HG03095 (cell line): ENCODE measurements at regions not wholly inside any gene's neighbourhood (a gene's known extent, or its start where the extent isn't known, plus 50 kb on each side); places are given as distances from the start of the nearest gene placed in this dataset.
"Not testable (repeated sequence)": the region's sequence is repeated elsewhere in the genome, so short reads cannot be mapped to it uniquely, and the experiment has no call there.

Experiments
- ATAC-seq: cut with Tn5 transposase; IDR thresholded peaks from one replicate; pipeline ENCODE4 v1.9.1; 2021; ENCODE audit warnings: moderate library complexity; ENCODE audit not compliant: unreplicated experiment

DNA sequence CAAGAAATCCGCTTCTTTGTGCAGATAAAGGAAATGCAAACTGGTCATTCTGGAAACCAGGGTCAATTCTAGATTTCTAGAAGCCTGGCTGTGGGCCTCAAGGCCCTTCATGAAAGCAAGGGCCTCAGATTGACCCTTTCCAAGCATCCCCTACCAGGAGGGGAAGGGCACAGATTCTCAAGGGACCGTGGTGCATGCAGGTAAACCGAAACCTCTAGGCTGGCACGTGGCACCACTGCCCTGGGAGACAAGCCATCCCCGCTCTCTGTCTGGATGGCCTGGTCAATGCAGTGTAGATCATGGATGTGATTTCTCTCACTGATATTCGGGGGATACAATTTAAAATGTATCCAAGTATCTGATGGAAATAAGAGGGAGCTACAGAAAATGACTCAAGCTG lies 69.4 kb downstream of the TOMM20 start:
- ATAC-seq, result no peak

DNA sequence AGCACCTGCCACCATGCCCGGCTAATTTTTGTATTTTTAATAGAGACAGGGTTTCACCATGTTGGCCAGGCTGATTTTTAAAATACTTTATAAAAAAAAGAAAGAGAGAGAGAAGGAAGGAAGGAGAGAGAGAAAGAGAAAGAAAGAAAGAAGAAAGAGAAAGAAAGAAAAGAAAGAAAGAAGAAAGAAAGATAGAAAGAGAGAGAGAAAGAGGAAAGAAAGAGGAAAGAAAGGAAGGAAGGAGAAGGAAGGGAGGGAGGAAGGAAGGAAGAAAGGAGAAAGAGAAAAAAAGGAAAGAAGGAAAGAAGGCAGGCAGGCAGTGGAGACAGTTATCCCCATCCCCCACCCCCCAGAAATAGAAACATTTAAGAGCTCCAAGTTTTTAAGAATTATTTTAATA lies 69.9 kb downstream of the TOMM20 start:
- no peak for ATAC-seq

DNA sequence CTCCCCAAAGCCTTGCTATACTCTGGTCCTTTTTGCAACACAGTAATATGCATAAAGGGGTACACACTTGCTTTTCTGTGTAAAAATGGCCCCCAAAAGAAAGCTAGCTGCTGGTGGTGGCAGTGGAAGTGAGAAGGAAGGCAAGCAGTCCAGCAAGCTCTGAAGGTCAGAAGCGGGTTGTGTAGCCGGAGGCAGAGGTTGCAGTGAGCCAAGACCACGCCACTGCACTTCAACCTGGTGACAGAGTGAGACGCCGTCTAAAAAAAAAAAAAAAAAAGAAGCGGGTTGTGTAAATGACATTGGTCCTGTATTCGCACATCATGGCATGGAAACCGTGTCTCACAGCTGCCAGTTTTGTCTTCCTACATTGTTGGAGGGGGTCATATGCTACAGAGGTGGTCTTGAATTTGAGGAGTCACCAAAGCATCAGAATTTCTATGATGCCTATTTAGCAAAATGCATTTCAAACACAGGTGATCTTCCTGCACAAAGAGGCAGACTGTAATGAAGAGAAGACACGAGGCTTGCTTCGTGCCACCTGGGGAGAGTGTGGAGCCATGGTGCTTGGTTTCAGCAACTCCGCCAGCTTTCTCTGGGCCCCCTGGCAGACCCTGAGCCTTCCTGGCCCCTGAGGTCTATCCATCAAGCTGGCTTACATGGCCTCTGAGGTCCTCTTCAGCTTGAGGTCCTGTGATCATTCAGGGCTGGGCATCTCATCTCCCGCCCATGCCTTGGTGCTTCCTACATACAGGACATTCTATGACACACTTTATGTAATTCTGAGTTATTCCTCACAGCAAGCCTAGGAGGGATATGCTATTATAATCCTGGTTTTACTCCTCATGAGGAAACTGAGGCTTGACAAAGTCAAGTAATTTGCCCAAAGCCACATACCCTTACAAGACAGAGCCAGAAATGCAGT lies 71.0 kb downstream of the TOMM20 start:
- no peak for ATAC-seq

DNA sequence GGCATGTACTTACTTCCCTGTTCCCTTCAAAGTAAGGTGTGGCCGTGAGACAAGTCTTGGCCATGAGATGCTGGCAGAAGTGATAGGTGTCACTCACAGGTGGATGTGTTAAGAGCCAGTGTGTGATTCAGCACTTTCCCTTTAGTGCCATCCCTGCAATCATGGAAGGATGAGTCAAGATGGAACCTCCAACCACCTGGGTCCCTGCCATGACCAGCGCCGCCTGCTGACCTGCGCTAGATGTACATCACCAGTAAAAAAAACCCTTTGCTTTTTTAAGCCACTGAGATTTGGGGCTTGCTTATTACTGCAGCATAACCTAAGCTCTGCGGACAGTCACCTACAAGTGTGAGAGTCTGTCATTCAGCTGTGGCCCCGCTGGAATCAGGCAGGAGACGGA lies 71.7 kb downstream of the TOMM20 start:
- ATAC-seq, result no peak

DNA sequence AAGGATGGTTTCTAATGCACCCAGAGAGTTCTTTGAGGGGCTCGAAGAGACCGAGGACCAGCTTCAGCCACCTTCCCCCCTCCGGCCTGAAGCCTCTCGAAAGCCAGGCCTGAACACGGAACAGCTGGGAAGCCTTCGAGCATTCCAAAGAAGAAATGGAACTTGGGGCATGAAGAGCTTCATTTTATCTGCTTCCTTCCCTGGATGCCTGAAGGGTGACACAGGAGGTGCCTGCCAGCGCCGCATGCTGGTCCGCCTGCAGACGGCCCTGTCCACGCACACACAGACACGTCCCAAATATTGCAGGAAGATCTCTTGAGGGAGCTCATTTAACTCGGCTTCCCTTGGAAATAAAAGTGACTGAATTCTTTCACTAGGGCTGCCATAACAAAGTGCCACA lies 73.7 kb downstream of the TOMM20 start:
- ATAC-seq, result no peak

DNA sequence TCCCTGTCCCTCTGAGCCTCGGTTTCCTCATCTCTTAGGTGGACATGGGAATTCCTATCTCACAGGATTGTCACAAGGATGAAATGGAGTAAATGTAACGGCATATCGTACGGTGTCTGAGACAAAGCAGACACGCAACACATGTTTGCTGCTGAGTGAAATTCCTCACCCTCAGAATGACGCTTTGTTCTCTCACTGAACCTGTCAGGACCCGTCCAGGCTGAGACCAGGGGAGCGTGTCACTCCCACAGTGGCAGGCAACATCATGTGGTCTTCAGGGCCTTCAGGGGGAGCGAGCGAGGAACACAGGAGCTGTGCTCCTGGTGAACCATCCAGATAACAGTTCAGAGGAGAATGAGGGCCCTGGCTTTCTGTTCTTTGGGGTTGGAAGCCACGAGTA lies 74.2 kb downstream of the TOMM20 start:
- no peak for ATAC-seq

DNA sequence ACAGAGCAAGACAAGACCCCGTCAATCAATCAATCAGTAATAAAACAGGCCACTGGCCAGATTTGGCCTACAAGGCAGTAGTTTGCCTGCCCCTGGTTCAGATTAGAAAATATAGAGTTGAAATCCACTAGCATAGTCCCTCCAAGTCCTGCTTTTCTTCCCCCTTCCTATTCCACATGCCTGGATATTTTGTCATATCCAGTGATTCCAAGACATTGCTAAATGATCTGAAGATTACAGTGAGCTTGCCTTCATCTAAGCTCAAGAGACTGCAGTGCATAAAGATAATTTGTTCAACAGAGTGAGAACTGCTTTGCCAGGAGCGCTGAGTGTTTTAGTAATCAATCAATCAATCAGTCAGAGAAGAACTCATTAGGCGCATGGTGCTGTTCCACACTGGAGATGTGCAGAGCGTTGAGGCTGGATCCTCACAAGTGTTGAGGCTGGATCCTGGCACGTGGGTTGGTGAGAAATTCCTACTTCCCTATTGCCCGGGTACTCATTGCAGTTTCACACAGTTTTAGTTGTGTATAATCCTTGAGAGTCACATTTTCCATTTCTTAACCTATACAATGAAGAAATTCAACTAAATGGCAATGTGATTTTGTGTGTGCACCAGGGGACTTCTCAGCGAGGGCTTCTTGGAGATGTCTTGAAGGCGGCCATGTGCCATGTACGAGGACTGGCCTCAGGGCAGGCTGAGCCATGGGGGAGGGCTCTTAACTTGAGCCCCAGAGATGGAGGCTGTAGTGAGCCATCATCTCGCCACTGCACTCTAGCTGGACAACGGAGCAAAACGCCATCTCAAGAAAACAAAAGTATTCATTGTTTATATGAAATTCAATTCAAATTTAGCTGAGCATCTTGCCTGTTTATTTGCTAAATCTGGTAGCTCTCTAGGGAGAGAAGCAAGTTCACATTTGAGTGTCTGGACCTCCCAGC lies 76.3 kb downstream of the TOMM20 start:
- ATAC-seq, result no peak

DNA sequence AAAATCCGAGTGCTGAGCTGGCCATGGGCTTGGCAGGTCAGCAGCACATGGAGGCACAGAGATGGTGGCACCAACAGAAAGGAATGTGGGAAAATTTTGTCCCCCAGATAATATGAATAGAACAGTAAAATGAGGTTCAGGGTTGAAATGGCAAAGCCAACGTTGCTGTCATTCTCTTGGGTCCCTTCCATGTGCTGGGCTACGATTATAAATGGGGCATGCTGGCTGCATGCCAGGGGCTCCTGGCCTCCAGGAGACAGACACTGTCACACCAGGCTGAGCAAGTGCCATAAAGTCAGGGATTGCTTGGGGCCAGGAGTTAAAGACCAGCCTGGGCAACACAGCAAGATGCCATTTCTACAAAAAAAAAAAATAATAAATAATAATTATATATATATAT lies 77.1 kb downstream of the TOMM20 start:
- no peak for ATAC-seq

DNA sequence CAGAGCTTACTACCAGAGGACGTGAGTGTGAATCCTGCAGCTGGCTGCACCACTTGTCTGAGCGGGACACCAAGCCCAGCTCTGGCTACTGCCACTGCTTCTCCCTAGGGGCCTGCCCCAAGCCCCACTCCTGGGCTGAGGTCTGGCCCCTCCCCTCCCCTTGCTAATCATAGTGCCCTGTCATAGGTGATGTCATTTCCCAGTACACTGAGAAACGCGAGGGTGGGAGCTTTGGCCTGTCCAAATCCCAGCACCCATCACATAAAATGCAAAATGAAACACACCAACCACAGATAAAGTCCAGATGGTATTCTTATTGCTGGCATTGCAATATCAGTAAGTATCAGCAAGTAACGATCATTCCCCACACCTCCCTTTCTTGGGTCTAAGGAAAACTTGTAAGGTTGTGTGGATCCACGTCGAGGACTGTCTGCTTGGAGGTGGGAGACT lies 77.7 kb downstream of the TOMM20 start:
- no peak for ATAC-seq

DNA sequence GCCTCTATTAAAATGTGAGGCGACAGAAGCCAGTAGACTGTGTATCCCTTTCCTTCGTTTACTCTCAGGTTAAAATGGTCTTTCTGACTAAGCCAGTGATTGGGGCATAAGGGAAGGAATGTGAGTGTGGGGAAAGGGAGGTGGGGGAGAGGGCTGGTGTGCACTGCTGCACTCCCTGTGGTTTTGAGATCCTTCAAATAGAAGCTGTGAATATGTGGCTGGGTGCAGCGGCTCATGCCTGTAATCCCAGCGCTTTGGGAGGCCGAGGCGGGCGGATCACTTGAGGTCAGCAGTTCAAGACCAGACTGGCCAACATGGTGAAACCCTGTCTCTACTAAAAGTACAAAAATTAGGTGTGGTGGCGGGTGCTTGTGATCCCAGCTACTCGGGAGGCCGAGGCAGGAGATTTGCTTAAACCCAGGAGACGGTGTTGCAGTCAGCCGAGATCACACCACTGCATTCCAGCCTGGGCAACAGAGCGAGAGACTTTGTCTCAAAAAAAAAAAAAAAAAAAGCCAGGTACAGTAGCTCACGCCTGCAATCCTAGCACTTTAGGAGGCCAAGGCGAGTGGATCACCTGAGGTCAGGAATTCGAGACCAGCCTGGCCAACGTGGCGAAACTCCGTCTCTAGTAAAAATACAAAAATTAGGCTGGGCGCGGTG lies 78.8 kb downstream of the TOMM20 start:
- not testable (repeated sequence) for ATAC-seq

DNA sequence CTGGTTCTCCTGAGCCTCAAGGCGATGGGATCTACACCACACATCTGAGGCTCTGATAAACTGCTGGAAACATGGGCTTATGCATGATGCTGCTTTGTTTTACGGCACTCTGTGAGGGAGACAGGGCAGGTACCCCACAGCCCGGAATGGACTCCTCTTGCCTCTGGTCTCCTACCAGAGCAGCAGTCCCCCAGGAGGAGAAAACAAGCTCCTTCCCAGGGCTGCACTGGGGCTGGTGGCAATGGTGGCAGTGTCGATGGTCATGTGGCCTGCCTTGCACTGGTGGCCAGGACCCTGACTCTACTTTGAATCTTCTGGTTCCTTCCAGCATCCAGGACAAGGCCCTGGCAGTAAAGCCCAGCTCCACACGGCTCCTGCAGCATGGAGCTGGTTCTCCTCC lies 79.4 kb downstream of the TOMM20 start:
- ATAC-seq, result no peak

DNA sequence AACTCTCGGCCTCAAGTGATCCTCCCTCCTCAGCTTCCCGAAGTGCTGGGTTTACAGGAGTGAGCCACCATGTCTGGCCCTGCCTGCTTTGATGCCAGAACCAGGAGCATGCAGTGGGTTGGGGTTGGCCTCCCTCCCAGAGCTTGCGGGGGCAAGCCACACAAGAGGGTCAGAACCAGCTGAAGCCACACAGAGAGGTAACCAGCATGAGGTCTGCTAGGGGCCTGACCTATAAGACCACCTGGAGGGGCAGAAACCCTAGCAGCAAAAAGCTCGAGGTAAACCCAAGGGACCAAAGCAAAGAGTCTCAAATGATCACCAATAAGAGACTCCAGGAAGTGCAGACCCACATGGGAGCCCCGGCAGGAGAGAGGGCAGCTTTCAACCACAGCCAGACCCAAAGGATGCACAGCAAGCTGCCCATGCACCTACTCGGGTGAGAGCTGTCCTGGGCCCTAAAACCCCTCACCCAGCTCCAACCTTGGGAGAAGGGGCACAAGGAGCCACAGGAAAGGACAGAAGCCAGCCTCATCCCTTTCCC lies 81.2 kb downstream of the TOMM20 start:
- ATAC-seq, result no peak

DNA sequence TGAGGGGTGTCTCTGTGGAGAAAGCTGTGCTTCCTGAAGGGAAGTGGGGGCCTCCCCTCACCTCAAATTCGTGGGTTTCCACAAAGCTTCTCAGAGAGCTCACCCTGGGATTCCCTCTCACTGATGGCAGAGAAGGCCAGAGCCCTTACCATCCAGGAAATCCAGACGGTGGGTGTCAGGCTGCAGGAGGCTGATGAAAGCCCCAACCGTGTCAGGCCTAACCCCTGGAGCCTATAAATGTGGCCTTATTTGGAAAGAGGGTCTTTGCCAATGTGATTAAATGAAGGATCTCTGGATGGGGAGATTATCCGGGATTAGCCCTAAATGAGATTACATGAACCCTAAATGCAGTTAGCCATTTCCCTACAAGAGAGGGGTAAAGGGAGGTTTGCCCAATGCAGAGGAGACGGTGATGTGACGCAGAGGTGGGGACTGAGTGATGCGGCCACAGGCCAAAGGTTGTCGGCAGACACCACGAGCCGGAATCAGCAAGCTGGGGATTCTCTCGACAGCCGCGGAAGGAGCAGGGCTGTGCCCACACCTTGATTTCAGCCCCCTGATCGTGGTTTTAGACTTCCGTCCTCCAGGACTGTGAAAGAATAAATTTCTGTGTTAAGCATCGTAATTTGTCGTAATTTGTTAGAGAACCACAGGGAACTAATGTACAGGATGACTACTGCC lies 82.6 kb downstream of the TOMM20 start:
- ATAC-seq, result no peak

DNA sequence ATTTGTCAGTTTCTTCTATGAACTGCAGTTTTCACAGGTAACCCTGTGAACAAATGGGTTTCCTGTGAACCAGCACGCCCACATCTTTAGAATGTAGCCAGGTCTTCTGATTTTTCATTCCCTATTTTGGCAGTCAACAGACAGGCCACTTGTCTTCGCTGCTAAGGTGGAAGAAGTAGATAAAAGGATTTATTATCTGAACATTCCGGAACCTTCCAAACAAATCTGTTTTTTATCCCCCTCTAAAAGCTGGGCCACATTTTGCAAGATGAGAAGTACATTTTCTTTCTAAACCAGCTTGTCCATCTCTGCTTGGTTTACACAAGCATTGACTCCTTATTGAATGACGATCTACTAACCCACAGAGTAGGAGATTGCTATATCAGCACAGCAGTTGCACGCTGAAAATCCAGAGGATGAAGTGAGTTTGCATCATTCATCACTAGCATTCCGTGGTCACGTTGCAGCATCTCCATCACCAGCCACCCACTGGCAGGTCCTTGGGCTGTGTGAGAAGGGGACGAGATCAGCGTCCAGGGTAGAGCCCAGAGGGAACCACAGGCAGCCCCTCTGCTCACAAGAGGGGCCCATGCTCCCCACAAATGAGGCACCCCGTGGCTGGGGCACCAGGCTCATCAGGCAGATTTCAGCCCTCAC lies 83.5 kb downstream of the TOMM20 start:
- no peak for ATAC-seq

DNA sequence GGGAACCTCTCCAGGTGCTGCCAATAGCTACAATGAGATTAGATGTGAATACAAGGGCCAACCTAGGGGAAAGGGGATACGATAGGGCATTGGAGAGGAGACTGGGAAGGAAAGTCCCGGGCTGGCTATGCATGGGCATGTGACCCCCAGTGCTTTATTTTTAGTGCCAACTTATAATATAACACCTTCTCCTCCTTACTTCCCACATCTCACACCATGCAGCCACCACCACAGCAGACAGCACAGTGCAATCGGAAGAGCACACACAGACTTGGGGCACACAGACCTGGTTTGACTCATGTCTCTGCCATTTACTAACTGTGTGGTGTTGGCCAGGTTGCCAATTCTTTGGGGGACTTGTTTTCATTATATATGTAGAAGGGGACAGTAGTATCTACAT lies 85.4 kb downstream of the TOMM20 start:
- no peak for ATAC-seq

DNA sequence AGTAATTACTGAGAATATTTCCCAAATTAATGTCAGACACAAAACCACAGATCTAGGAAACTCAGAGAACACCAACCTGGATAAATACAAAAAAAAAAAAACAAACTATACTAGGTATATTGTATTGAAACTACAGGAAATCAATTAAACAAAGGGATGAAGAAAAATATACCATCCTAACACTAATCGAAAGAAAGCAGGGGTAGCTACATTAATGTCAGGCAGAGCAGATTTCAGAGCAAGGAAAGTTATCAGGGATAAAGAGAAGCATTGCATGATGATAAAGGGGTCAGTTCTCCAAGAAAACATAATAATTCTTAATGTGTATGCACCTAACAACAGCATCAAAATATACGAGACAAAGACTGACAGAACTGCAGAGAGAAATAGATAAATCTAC lies 89.9 kb downstream of the TOMM20 start:
- ATAC-seq, result no peak

DNA sequence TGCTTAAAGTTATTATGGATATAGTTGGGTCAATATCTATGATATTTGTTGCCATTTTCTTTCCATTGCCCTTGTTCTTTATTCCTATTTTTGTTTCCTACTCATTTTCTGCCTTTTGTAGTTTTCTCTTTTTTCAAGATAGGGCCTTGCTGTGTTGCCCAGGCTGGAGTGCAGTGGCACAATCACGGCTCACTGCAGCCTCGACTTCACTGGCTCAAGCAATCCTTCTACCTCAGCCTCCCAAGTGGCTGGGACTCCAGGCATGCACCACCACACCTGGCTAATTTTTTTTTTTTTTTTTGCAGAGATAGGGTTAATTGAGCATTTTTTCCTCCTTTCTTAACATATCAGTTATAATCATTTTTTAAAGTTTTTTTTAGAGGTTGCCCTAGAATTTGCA lies 92.7 kb downstream of the TOMM20 start:
- ATAC-seq, result no peak

DNA sequence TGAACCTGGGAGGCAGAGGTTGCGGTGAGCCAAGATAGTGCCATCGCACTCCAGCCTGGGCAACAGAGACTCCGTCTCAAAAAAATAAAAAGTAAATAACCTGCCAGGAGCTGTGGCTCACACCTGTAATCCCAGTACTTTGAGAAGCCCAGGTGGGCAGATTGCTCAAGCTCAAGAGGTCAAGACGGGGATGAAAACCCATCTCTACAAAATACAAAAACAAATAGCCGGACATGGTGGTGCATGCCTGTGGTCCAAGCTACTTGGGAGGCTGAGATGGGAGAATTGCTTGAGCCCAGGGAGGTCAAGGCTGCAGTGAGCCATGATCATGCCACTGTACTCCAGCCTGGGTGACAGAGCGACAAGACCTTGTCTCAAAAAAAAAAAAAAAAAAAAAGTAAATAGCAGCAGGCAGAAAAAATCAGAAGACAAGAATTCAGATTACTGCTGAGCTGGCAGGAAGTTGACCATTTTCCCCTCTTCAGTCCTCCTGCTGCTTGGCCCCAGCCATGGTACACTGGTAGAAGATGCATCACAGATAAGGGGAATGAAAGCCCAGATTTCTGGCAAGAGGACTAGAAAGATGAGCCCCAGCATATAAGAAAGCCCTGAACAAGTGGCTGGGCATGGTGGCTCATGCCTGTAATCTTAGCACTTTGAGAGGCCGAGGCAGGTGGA lies 97.6 kb downstream of the TOMM20 start:
- ATAC-seq, result no peak

DNA sequence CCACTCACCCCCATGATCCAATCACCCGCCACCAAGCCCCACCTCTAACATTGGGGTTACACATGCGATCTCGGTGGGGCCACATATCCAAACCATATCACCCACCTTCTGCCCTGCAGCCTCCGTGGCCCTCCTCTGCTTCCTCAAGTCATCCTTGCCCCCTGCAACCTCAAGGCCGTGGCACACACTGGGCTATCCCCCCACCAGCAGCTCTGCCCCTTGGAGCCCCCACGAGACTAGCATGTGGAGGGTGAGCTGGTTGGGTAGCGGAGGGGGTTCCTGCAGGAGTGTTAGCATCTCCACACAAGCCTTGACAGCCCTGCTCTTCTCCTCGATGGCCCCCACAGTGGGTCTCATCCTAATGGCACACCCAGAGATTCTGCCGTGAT lies 100.8 kb downstream of the TOMM20 start:
- no peak for ATAC-seq
